LNCaP clone FGC (cell line): ENCODE measurements at regions not wholly inside any gene's neighbourhood (a gene's known extent, or its start where the extent isn't known, plus 50 kb on each side); places are given as distances from the start of the nearest gene placed in this dataset.

ENCODE experiments used
- DNase-seq: peaks from one replicate; pipeline ENCODE4 v3.0.0-alpha.2; 2011; ENCODE audit warnings: low read depth
- H3K4me3 ChIP-seq: 2 replicates; pipeline ENCODE4 v1.5.1; 2011; ENCODE audit warnings: mild to moderate bottlenecking, low read depth, low read length, control low read depth
- CTCF ChIP-seq: IDR thresholded peaks from 2 replicates; pipeline ENCODE4 v1.5.1; 2012; ENCODE audit warnings: mild to moderate bottlenecking; ENCODE audit not compliant: control insufficient read depth, insufficient read depth; ENCODE audit errors: extremely low read depth

DNA sequence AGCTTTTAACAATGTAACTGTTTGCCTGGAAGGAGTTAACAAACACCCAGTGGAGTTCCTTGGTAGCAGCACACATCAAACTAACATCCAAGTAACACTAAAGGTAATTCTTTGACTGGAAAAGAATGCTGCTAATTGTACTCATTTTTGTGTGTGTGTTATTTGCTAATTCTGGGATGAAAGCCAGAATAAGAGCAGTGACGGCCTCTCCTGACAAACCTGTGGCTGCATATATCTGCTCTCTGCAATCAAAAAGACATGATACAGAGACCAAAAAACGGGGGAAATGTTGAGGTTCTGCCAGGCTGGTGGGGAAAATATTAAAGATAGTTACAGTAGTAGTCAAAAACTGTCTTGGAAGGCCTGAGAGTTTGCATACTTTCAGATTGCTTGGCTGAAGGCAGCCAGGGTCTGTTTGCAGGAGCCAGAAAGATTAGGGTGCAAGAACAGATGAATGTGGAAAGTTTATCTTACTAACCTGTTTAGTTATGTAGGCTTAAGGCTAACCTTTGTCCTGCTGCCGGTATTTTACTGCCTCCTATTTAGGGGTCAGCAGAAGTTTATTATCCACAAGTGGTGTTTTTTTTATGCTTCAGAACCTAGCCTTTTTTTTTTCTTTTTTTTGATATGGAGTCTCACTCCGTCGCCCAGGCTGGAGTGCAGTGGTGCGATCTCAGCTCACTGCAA, 325.6 kb upstream of the RBMY1B start:
- DNase-seq, result no peak
- TF ChIP-seq CTCF, result no peak
- H3K4me3 ChIP-seq, result no peak overlapping the region

DNA sequence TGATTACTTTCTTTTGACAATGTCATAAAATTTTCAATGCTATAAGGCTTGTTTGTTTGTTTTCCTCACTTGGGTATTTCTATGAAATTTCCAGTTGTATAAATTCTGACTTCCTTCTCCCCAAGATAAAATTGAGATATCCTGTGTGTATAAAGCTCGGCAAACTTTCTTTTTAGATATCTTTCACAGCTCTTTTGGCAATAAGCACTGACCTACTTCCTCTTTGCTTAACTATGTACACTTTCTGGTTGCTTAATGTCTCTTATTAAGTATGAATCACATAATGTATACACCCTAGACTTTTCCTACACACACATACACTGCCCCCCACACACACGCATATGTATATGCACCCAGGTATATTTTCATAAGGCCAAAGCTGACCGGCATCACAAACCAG, 318.4 kb upstream of the RBMY1B start:
- no peak overlapping the region for H3K4me3 ChIP-seq
- TF ChIP-seq CTCF, result no peak
- DNase-seq, result no peak

GRCh38 chrY:21200246-21200645, 310.9 kb upstream of the RBMY1B start:
- DNase-seq, result no peak
- TF ChIP-seq CTCF, result no peak

GRCh38 chrY:21227849-21228248, 283.3 kb upstream of the RBMY1B start:
- TF ChIP-seq CTCF, result no peak
- DNase-seq, result no peak

More at GRCh38 chrY:21200246-21200645, 310.9 kb upstream of the RBMY1B start:
- no peak overlapping the region for H3K4me3 ChIP-seq

GRCh38 chrY:21240221-21240620, 270.9 kb upstream of the RBMY1B start:
- DNase-seq, result no peak
- no peak overlapping the region for H3K4me3 ChIP-seq
- TF ChIP-seq CTCF, result no peak

More at GRCh38 chrY:21227849-21228248, 283.3 kb upstream of the RBMY1B start:
- no peak overlapping the region for H3K4me3 ChIP-seq

DNA sequence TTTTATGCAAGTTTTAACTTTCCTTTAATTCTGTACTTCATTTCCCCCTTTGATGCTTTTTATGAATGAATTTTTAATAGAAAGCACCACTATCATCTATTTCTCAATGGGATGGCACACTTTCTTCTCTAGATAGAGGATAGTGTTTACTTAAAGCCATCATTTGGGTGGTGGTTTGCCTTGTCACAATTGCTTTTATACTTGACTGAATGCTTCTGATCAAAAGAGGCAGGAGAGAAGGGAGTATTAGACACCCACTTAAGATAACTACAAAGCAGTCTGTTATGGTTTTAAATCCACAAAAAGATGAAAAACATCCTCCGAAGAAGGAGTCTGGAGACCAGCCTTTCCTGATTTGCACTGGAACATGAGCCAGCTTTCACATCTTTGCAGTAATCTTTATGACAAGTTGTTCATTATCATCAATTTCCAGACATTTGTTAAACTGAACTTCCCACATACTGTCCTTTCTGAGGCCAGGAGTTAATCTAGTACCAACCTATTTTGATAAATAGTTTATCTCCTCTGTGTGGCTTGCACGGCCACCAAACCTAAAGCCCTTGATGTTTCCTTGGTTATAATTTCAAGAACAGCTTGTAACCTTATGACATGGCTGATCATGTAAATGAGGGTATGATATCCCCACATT, 270.4 kb upstream of the RBMY1B start:
- no peak for DNase-seq
- no peak for TF ChIP-seq CTCF
- no peak overlapping the region for H3K4me3 ChIP-seq
